ENCODE measurements at regions not wholly inside any gene's neighbourhood (a gene's known extent, or its start where the extent isn't known, plus 50 kb on each side); places are given as distances from the start of the nearest gene placed in this dataset.

DNA sequence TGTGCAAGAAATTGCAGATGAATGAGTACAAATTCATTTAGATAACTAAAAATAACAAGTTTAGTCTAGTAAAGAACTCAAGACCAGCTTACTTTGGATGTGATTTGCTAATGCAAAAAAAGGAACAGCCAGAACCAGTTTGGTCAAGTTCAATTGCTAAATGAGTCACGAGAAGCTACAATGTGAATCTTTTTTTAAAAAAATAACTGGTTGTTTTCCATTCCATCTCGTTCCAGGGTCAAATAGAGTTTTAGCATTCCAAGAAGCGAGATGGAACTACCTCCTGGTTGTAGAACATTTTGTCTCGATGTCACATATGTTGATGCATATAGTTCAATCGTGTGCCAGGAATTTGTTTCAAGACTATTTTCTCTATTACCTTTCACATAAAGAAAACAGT is 65.0 kb upstream of the IKZF2 start:
- intact Hi-C loops (cut with DNase I) = no loop called here
- H3K9me3 ChIP-seq = no peaks in the 10 kb centered on the region
- H3K4me3 ChIP-seq = no peak overlapping the region
- 60% methylated on average over 5 of the region's 5 CpGs for WGBS (ENCODE audit: insufficient coverage, low coverage, low lambda C conversion rate, missing lambda C conversion rate)
- no peak overlapping the region for H3K27ac ChIP-seq
- H3K27me3 ChIP-seq = no peaks in the 10 kb centered on the region
- H3K4me1 ChIP-seq = no peaks in the 10 kb centered on the region
- ATAC-seq (no peak), DNase-seq (no peak)
- no peak for TF ChIP-seq POLR2A (IDR thresholded peaks at IDR 0.05)
- TF ChIP-seq, protein P1, sequence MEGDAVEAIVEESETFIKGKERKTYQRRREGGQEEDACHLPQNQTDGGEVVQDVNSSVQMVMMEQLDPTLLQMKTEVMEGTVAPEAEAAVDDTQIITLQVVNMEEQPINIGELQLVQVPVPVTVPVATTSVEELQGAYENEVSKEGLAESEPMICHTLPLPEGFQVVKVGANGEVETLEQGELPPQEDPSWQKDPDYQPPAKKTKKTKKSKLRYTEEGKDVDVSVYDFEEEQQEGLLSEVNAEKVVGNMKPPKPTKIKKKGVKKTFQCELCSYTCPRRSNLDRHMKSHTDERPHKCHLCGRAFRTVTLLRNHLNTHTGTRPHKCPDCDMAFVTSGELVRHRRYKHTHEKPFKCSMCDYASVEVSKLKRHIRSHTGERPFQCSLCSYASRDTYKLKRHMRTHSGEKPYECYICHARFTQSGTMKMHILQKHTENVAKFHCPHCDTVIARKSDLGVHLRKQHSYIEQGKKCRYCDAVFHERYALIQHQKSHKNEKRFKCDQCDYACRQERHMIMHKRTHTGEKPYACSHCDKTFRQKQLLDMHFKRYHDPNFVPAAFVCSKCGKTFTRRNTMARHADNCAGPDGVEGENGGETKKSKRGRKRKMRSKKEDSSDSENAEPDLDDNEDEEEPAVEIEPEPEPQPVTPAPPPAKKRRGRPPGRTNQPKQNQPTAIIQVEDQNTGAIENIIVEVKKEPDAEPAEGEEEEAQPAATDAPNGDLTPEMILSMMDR (IDR thresholded peaks at IDR 0.05) = no peak
- no peaks in the 10 kb centered on the region for H3K36me3 ChIP-seq

DNA sequence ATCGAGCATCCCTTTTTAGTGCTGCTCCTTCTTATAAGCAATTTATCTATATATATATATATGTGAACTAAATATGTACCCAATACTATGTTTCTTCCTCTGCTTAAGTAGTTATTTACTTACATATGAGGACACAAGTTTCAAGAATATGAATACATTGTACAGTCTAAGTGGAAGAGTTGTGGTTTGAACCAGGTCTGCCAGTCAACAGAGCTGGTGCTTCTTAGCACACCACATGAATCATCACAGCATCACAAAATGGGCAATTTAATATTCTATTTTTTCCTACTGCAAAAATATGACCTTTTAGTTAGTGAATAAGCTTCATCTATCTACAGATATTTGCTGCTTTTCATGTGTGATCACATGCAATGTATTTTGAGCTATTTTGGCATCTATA is 64.4 kb upstream of the SPAG16 start:
- no peaks in the 10 kb centered on the region for H3K27me3 ChIP-seq
- H3K4me3 ChIP-seq = no peak overlapping the region
- TF ChIP-seq, protein P1 (IDR thresholded peaks at IDR 0.05) = no peak
- no peak for TF ChIP-seq POLR2A (IDR thresholded peaks at IDR 0.05)
- 43% methylated on average over 1 of the region's 1 CpG for WGBS (ENCODE audit: insufficient coverage, low coverage, low lambda C conversion rate, missing lambda C conversion rate)
- no peaks in the 10 kb centered on the region for H3K9me3 ChIP-seq
- ATAC-seq (no peak), DNase-seq (no peak)
- H3K27ac ChIP-seq = no peak overlapping the region
- intact Hi-C loops (cut with DNase I) = no loop called here
- no peaks in the 10 kb centered on the region for H3K4me1 ChIP-seq
- H3K36me3 ChIP-seq = no peaks in the 10 kb centered on the region

DNA sequence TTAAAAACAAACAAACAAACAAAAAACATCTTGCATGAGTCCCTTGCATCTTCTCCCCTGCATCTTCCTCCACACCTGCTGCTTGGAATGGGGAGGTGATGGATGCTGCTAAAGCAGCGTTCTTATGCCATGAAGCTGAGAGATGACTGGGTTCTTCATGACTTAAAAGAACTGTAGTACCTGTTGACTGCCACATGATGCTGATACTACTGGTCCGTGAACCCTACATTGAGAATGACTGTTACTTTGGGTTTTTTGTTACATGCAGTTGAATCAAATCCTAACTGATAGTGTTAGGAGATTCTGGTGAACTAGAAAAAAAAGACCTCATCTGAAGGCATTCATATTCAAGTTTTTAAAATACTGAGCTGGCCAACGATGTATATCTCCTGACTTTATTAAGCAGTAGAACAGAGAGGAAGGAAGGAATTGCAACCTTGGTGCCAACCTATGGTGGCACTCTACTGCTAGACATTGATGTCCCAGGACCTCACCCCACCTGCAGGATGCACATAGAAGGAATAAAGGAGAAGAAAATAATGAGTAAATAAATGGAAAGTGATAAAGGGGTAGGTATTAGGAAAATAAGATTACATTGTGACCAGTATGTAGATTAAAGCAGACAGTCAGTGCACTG is 63.2 kb upstream of the SPAG16 start:
- no peaks in the 10 kb centered on the region for H3K9me3 ChIP-seq
- ATAC-seq (no peak), DNase-seq (no peak)
- WGBS (ENCODE audit: insufficient coverage, low coverage, low lambda C conversion rate, missing lambda C conversion rate) = 77% methylated on average over 3 of the region's 3 CpGs
- H3K4me3 ChIP-seq = no peak overlapping the region
- TF ChIP-seq, protein P1 (IDR thresholded peaks at IDR 0.05) = no peak
- TF ChIP-seq POLR2A (IDR thresholded peaks at IDR 0.05) = no peak
- no peak overlapping the region for H3K27ac ChIP-seq
- no peaks in the 10 kb centered on the region for H3K36me3 ChIP-seq
- H3K4me1 ChIP-seq = no peaks in the 10 kb centered on the region
- no peaks in the 10 kb centered on the region for H3K27me3 ChIP-seq
- intact Hi-C loops (cut with DNase I) = no loop called here

DNA sequence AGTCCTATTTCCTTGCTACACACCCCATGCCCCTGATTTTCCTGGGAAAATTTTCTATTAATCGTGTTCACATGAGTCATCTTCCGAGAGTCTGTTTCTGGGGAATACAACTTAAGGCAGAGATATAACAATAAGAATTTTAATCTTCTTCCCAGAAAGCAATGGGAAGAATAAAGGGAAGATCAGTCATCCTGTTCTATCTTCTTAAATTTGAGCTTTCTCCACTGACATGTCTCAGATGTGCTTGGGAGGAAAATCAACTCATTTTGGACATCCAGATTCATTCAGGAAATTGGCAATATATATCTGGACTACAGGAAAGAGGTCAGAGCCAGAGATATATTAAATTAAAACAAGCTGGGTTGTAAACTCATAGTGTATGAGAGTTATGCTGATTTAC is 62.3 kb upstream of the SPAG16 start:
- WGBS (ENCODE audit: insufficient coverage, low coverage, low lambda C conversion rate, missing lambda C conversion rate) = 86% methylated on average over 2 of the region's 2 CpGs
- H3K27ac ChIP-seq = no peak overlapping the region
- no peaks in the 10 kb centered on the region for H3K27me3 ChIP-seq
- H3K4me3 ChIP-seq = no peak overlapping the region
- H3K9me3 ChIP-seq = no peaks in the 10 kb centered on the region
- ATAC-seq (no peak), DNase-seq (no peak)
- H3K36me3 ChIP-seq = no peaks in the 10 kb centered on the region
- intact Hi-C loops (cut with DNase I) = no loop called here
- TF ChIP-seq POLR2A (IDR thresholded peaks at IDR 0.05) = no peak
- TF ChIP-seq, protein P1 (IDR thresholded peaks at IDR 0.05) = no peak
- no peaks in the 10 kb centered on the region for H3K4me1 ChIP-seq

DNA sequence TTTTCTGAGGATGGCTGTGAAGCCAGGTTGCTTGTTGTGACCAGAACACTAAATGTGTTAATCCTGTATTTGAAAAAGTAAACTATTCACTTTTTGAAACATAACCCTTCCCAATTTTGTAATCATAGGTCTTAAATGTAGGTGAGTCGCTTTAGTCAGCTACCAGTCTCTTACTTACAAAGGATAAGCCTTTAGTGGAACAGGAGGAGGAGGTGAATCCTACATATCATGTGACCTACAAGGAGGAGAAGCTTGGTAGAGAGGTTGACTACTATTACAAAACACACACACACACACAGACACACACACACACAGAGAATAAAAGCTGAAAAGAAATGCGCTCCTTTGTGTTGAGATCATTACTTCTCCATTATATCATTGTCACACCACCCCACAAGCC is 59.9 kb upstream of the SPAG16 start:
- no peak for DNase-seq
- no peak for ATAC-seq
- 79% methylated on average over 2 of the region's 2 CpGs for WGBS (ENCODE audit: insufficient coverage, low coverage, low lambda C conversion rate, missing lambda C conversion rate)
- Histone ChIP-seq H3K36me3 (no peaks in the 10 kb centered on the region), H3K4me1 (no peaks in the 10 kb centered on the region), H3K9me3 (no peaks in the 10 kb centered on the region), H3K27ac (no peak overlapping the region), H3K27me3 (no peaks in the 10 kb centered on the region), H3K4me3 (no peak overlapping the region)
- intact Hi-C loops (cut with DNase I) = no loop called here
- TF ChIP-seq, protein P1 (IDR thresholded peaks at IDR 0.05) = no peak
- TF ChIP-seq POLR2A (IDR thresholded peaks at IDR 0.05) = no peak

Data from right lobe of liver (tissue), 6 donors.